ENCODE measurements at regions not wholly inside any gene's neighbourhood (a gene's known extent, or its start where the extent isn't known, plus 50 kb on each side); places are given as distances from the start of the nearest gene placed in this dataset.

GRCh38 chr9:101832486-101832885 is 94.0 kb upstream of the GRIN3A start:
- TF ChIP-seq POLR2A (IDR thresholded peaks at IDR 0.05; ENCODE audit: low read depth, low read length) (no peak), POLR2AphosphoS5 (IDR thresholded peaks at IDR 0.05; ENCODE audit: low read depth, low read length) (no peak), POU2F2 (IDR thresholded peaks at IDR 0.05; ENCODE audit: low read depth, low read length) (no peak), TAF1 (IDR thresholded peaks at IDR 0.05; ENCODE audit: low read depth, low read length) (no peak)

All from GM12891 (cell line).